ENCODE measurements at regions not wholly inside any gene's neighbourhood (a gene's known extent, or its start where the extent isn't known, plus 50 kb on each side); places are given as distances from the start of the nearest gene placed in this dataset.

DNA sequence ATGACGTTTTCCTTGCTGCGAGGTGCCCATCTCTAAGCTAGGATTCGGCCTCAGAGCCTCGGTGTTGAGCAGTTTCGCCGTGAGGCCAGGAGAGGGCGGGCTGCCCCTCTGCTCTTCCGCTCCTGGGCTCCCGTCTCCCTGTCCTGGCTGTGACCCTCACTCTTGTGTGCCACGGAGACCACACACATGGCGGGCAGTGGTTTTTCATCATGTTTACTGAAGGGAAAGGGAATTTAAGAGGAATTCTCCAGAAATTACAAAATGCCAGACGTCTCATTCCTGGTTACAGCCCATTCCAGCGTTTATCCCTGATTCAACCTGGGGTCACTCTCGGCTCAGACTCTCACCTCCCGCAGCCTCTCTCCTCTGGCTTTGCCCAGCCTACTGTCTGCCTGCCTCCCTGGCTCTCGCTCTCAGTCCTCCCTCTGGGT lies 96.8 kb upstream of the ELAC2 start:
- Mint-ChIP-seq H3K36me3 (ENCODE audit: insufficient read depth in 1 of 3, low read depth in 3 of 3) (no peaks in the 10 kb centered on the region), H3K4me3 (peak overlapping the region in 1 of 2 experiments; percentile 52; a peak in 3 of 5 replicates), H3K9me3 (peaks cover 0 to 2% of the 10 kb centered on the region in 2 experiments; a peak in 2 of 5 replicates), H3K27ac (no peak overlapping the region), H3K4me1 (peaks cover 9 to 11% of the 10 kb centered on the region in 2 experiments), H3K27me3 (ENCODE audit: low read depth) (peaks cover 7% of the 10 kb centered on the region)
- H3K4me2 ChIP-seq (ENCODE audit: insufficient read depth, insufficient read length, low read length) = peak overlapping the region; percentile 30
- no peak overlapping the region for H3K27ac ChIP-seq (ENCODE audit: insufficient read length, low read depth, low read length)
- no peaks in the 10 kb centered on the region for H3K23me2 ChIP-seq (ENCODE audit: insufficient read length, low read depth, low read length, poor library complexity, severe bottlenecking)
- no peak overlapping the region for H2BK120ac ChIP-seq (ENCODE audit: low read depth, low read length, poor library complexity, severe bottlenecking)
- no peak overlapping the region for H2BK15ac ChIP-seq (ENCODE audit: low read depth, low read length)
- no peak overlapping the region for H2BK20ac ChIP-seq (ENCODE audit: low read depth, low read length, poor library complexity, severe bottlenecking)
- TF ChIP-seq, protein P1, sequence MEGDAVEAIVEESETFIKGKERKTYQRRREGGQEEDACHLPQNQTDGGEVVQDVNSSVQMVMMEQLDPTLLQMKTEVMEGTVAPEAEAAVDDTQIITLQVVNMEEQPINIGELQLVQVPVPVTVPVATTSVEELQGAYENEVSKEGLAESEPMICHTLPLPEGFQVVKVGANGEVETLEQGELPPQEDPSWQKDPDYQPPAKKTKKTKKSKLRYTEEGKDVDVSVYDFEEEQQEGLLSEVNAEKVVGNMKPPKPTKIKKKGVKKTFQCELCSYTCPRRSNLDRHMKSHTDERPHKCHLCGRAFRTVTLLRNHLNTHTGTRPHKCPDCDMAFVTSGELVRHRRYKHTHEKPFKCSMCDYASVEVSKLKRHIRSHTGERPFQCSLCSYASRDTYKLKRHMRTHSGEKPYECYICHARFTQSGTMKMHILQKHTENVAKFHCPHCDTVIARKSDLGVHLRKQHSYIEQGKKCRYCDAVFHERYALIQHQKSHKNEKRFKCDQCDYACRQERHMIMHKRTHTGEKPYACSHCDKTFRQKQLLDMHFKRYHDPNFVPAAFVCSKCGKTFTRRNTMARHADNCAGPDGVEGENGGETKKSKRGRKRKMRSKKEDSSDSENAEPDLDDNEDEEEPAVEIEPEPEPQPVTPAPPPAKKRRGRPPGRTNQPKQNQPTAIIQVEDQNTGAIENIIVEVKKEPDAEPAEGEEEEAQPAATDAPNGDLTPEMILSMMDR (conservative IDR thresholded peaks at IDR 0.05) = peak; percentile 88
- no peak overlapping the region for H4K8ac ChIP-seq (replicated peaks; ENCODE audit: insufficient read length, low read depth, low read length)
- no peaks in the 10 kb centered on the region for H3K9me3 ChIP-seq (ENCODE audit: control insufficient read depth, low read depth, low read length)
- no peak overlapping the region for H2BK5ac ChIP-seq (ENCODE audit: insufficient read length, low read length)
- H4K5ac ChIP-seq (ENCODE audit: insufficient read length, low read depth, low read length) = no peak overlapping the region
- H3K4ac ChIP-seq (ENCODE audit: low read depth, low read length) = no peak overlapping the region
- H3K56ac ChIP-seq (ENCODE audit: insufficient read length, low read depth, low read length) = no peak overlapping the region
- no peak overlapping the region for H2AK5ac ChIP-seq (ENCODE audit: insufficient read length, low read length)
- no peak overlapping the region for H2BK12ac ChIP-seq (ENCODE audit: insufficient read length, low read depth, low read length)
- no peak overlapping the region for H3K23ac ChIP-seq (ENCODE audit: insufficient read length, low read depth, low read length)
- no peak overlapping the region for H3K14ac ChIP-seq (ENCODE audit: insufficient read depth, low read length)
- H4K91ac ChIP-seq (ENCODE audit: insufficient read length, low read depth, low read length) = no peak overlapping the region
- no peaks in the 10 kb centered on the region for H3K27me3 ChIP-seq (ENCODE audit: insufficient read depth, low read length)
- no peaks in the 10 kb centered on the region for H3K4me1 ChIP-seq (ENCODE audit: insufficient read depth, low read length)
- no CpG with 5 or more reads among the region's 16 CpGs for WGBS (ENCODE audit: extremely low coverage, insufficient read length, low lambda C conversion rate)
- H2AFZ ChIP-seq (ENCODE audit: low read length) = no peak overlapping the region
- no peak overlapping the region for H3T11ph ChIP-seq (ENCODE audit: low read length)
- H4K20me1 ChIP-seq (ENCODE audit: control insufficient read depth, insufficient read depth, insufficient read length) = no peaks in the 10 kb centered on the region
- no peak overlapping the region for H3K18ac ChIP-seq (ENCODE audit: insufficient read length, low read depth, low read length)
- H3K79me1 ChIP-seq (ENCODE audit: insufficient read depth, low read depth, low read length, poor library complexity, severe bottlenecking) = no peaks in the 10 kb centered on the region
- peak; percentile 86 for DNase-seq
- H3K9ac ChIP-seq (ENCODE audit: extremely low read depth, insufficient read length, low read length) = no peak overlapping the region
- no peaks in the 10 kb centered on the region for H3K79me2 ChIP-seq (ENCODE audit: insufficient read depth, low read length)

All from H9 (cell line).